OCI-LY1 (cell line): ENCODE measurements at regions not wholly inside any gene's neighbourhood (a gene's known extent, or its start where the extent isn't known, plus 50 kb on each side); places are given as distances from the start of the nearest gene placed in this dataset.

Experiments
- H2AFZ ChIP-seq: fragments of 200-600 bp; sonication (generic), shearing (Covaris generic); 2 replicates; pipeline ENCODE4 v1.6.0; 2014; ENCODE audit warnings: antibody characterized with exemption, mild to moderate bottlenecking, low read length
- H3F3A ChIP-seq: fragments of 200-600 bp; sonication (generic), shearing (Covaris generic); 2 replicates; pipeline ENCODE4 v1.6.0; 2014; ENCODE audit warnings: mild to moderate bottlenecking, antibody characterized with exemption, low read length, moderate library complexity; ENCODE audit not compliant: insufficient read depth
- H3K27ac ChIP-seq: fragments of 200-600 bp; sonication (generic); 2 replicates; pipeline ENCODE4 v1.5.1; 2014; ENCODE audit warnings: low read length, mixed run types, mild to moderate bottlenecking, low read depth; ENCODE audit not compliant: poor library complexity, severe bottlenecking
- H3K27me3 ChIP-seq: fragments of 200-600 bp; sonication (generic); 2 replicates; pipeline ENCODE4 v1.6.0; 2014; ENCODE audit warnings: antibody characterized with exemption, mild to moderate bottlenecking, low read length, moderate library complexity; ENCODE audit not compliant: insufficient read depth
- H3K36me3 ChIP-seq: fragments of 200-600 bp; sonication (generic); 2 replicates; pipeline ENCODE4 v1.6.1; 2014; ENCODE audit warnings: mild to moderate bottlenecking, antibody characterized with exemption, low read length, moderate library complexity, mixed read lengths; ENCODE audit not compliant: insufficient read depth
- H3K4me1 ChIP-seq: fragments of 200-600 bp; sonication (generic); 2 replicates; pipeline ENCODE4 v1.5.1; 2014; ENCODE audit warnings: mild to moderate bottlenecking, low read length, moderate library complexity; ENCODE audit not compliant: insufficient read depth, severe bottlenecking
- H3K4me2 ChIP-seq: fragments of 200-600 bp; sonication (generic), shearing (Covaris generic); 2 replicates; pipeline ENCODE4 v1.6.1; 2014; ENCODE audit warnings: low read length
- H3K4me3 ChIP-seq: fragments of 200-600 bp; sonication (generic); 2 replicates; pipeline ENCODE4 v1.5.1; 2014; ENCODE audit warnings: low read length, low read depth, mild to moderate bottlenecking, mixed read lengths; ENCODE audit not compliant: poor library complexity, severe bottlenecking
- H3K79me2 ChIP-seq: fragments of 200-600 bp; shearing (Covaris generic); 2 replicates; pipeline ENCODE4 v1.6.1; 2016; ENCODE audit warnings: mixed run types, low read length, mixed read lengths; ENCODE audit not compliant: insufficient read depth
- H3K9ac ChIP-seq: fragments of 200-600 bp; sonication (generic), shearing (Covaris generic); 2 replicates; pipeline ENCODE4 v1.6.1; 2014; ENCODE audit warnings: mild to moderate bottlenecking, low read length, mixed read lengths
- H3K9me2 ChIP-seq: fragments of 200-600 bp; sonication (generic), shearing (Covaris generic); 2 replicates; pipeline ENCODE4 v1.6.1; 2014; ENCODE audit warnings: low read depth, mild to moderate bottlenecking, low read length, mixed read lengths
- H3K9me3 ChIP-seq: fragments of 200-600 bp; shearing (Covaris generic); 2 replicates; pipeline ENCODE4 v1.6.1; 2014; ENCODE audit warnings: low read length, mixed read lengths
- H4K20me1 ChIP-seq: fragments of 200-600 bp; sonication (generic), shearing (Covaris generic); 2 replicates; pipeline ENCODE4 v1.6.0; 2016; ENCODE audit warnings: mild to moderate bottlenecking, low read length; ENCODE audit not compliant: insufficient read depth
- EZH2 ChIP-seq: fragments of 200-600 bp; sonication (generic), shearing (Covaris generic); IDR thresholded peaks from 2 replicates; pipeline ENCODE4 v1.8.0; 2017; ENCODE audit warnings: borderline replicate concordance, mixed run types, mild to moderate bottlenecking, antibody characterized with exemption, low read length, moderate library complexity, mixed read lengths
- TF ChIP-seq, protein P1 (sequence below): fragments of 200-600 bp; sonication (generic), shearing (Covaris generic); IDR thresholded peaks from 2 replicates; pipeline ENCODE4 v1.5.1; 2017; ENCODE audit warnings: mild to moderate bottlenecking, antibody characterized with exemption, low read length, moderate library complexity, mixed read lengths

DNA sequence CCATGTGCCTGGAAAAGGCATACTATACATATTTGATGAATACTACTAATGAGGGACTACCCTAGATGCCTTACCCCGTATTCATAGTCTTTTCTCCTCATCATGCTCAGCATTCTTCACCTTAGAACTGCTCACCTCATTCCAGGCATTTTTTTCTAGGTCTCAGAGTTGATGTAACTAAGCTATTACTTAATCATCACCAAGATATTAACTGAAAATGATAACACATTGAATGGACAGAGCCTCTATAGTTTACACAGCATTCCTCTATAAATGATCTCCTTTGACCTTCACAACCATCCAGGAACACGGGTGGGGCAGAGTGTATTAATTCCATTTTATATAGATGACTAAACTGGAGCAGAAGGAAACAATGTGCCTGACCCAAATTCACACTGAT, 174.1 kb upstream of the DPH6 start:
- Histone ChIP-seq H3K4me1 (no peaks in the 10 kb centered on the region), H3F3A (no peaks in the 10 kb centered on the region), H3K9ac (no peak overlapping the region), H4K20me1 (no peaks in the 10 kb centered on the region), H3K9me2 (no peaks in the 10 kb centered on the region), H2AFZ (no peak overlapping the region), H3K4me3 (no peak overlapping the region), H3K36me3 (no peaks in the 10 kb centered on the region), H3K4me2 (no peak overlapping the region), H3K27me3 (no peaks in the 10 kb centered on the region), H3K79me2 (no peaks in the 10 kb centered on the region), H3K9me3 (no peaks in the 10 kb centered on the region), H3K27ac (no peak overlapping the region)
- no peak for TF ChIP-seq EZH2
- TF ChIP-seq, protein P1, sequence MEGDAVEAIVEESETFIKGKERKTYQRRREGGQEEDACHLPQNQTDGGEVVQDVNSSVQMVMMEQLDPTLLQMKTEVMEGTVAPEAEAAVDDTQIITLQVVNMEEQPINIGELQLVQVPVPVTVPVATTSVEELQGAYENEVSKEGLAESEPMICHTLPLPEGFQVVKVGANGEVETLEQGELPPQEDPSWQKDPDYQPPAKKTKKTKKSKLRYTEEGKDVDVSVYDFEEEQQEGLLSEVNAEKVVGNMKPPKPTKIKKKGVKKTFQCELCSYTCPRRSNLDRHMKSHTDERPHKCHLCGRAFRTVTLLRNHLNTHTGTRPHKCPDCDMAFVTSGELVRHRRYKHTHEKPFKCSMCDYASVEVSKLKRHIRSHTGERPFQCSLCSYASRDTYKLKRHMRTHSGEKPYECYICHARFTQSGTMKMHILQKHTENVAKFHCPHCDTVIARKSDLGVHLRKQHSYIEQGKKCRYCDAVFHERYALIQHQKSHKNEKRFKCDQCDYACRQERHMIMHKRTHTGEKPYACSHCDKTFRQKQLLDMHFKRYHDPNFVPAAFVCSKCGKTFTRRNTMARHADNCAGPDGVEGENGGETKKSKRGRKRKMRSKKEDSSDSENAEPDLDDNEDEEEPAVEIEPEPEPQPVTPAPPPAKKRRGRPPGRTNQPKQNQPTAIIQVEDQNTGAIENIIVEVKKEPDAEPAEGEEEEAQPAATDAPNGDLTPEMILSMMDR, result no peak

DNA sequence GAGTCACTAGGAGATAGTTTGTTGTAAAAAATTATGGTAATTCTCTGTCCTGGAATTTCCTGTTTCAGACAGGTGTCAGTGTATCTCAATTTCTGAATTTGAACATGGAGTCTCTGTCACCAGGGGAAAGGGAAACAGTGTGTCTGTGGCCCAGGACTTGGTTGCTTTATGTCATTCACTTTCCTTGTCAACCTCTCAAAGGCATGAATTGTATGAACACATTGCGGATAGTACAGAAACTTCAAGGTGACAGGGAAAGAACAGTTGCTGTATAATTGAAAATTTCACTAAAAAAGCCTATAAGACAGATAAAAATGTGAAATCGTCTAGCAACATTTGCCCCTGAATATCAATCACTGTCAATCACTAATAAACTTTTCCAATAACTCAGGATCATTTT, 175.0 kb upstream of the DPH6 start:
- Histone ChIP-seq H3K36me3 (no peaks in the 10 kb centered on the region), H4K20me1 (no peaks in the 10 kb centered on the region), H3K79me2 (no peaks in the 10 kb centered on the region), H3K9me2 (no peaks in the 10 kb centered on the region), H3K4me3 (no peak overlapping the region), H3F3A (no peaks in the 10 kb centered on the region), H3K4me1 (no peaks in the 10 kb centered on the region), H3K9ac (no peak overlapping the region), H3K27me3 (no peaks in the 10 kb centered on the region), H3K4me2 (no peak overlapping the region), H3K27ac (no peak overlapping the region), H3K9me3 (no peaks in the 10 kb centered on the region), H2AFZ (no peak overlapping the region)
- no peak for TF ChIP-seq EZH2
- TF ChIP-seq, protein P1, result no peak

DNA sequence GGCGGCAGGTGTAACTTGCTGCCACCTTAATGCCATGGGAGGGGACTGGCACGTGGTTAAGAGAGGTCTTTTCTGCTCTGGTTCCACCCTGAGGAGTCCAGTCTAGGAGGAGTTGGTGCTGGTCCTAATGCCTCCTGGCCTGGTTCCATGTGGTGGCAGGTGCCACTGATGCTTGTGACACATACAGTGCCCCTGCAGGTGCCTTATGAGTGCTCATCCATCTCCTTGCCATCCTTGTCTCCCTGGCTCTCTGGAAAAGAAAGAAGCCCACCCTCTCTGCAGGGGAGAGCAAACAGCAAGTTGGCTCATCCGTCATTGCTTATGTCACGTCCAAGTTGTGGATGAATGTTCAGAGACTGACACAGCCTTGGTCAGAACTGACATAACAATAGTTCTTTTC, 175.8 kb upstream of the DPH6 start:
- H3K27me3 ChIP-seq, result no peaks in the 10 kb centered on the region
- H4K20me1 ChIP-seq, result no peaks in the 10 kb centered on the region

More for the DNA sequence above, 175.8 kb upstream of the DPH6 start:
- no peaks in the 10 kb centered on the region for H3K36me3 ChIP-seq
- H3K4me2 ChIP-seq, result no peak overlapping the region
- no peaks in the 10 kb centered on the region for H3F3A ChIP-seq
- no peak overlapping the region for H3K4me3 ChIP-seq
- no peak for TF ChIP-seq EZH2
- TF ChIP-seq, protein P1, result no peak
- H3K79me2 ChIP-seq, result no peaks in the 10 kb centered on the region
- no peak overlapping the region for H2AFZ ChIP-seq
- no peaks in the 10 kb centered on the region for H3K9me2 ChIP-seq
- no peaks in the 10 kb centered on the region for H3K9me3 ChIP-seq
- H3K27ac ChIP-seq, result no peak overlapping the region
- H3K4me1 ChIP-seq, result no peaks in the 10 kb centered on the region
- H3K9ac ChIP-seq, result no peak overlapping the region
